Calu3 (cell line): ENCODE measurements at regions not wholly inside any gene's neighbourhood (a gene's known extent, or its start where the extent isn't known, plus 50 kb on each side); places are given as distances from the start of the nearest gene placed in this dataset.

Source experiments
- BruUV-seq: library from RNA; stranded (reverse); fragments of 400-500 nt; replicated peaks from 2 replicates; lab custom pipeline; 2021; lab: Mats Ljungman, UMichigan
- CTCF ChIA-PET: fragments of 300-600 bp; sonication (Branson Sonifier 250); formaldehyde crosslinking; loops from one replicate; lab custom pipeline; 2022; ENCODE audit warnings: antibody characterized with exemption; lab: Charles Lee
- DNase-seq: peaks from one replicate; pipeline ENCODE4 v3.0.0; 2022
- H3K27ac Mint-ChIP-seq: one replicate; pipeline ENCODE4 v1.8.0; 2022; ENCODE audit warnings: mixed read lengths; ENCODE audit not compliant: unreplicated experiment
- H3K27me3 Mint-ChIP-seq: one replicate; pipeline ENCODE4 v1.8.0; 2022; ENCODE audit warnings: mixed read lengths; ENCODE audit not compliant: unreplicated experiment
- H3K36me3 Mint-ChIP-seq: one replicate; pipeline ENCODE4 v1.8.0; 2022; ENCODE audit warnings: mild to moderate bottlenecking, moderate library complexity, mixed read lengths; ENCODE audit not compliant: insufficient read depth, unreplicated experiment
- H3K4me1 Mint-ChIP-seq: one replicate; pipeline ENCODE4 v1.8.0; 2022; ENCODE audit warnings: mild to moderate bottlenecking, low read depth, mixed read lengths; ENCODE audit not compliant: unreplicated experiment
- H3K4me3 Mint-ChIP-seq: one replicate; pipeline ENCODE4 v1.8.0; 2022; ENCODE audit warnings: mild to moderate bottlenecking, low read depth, moderate library complexity, mixed read lengths; ENCODE audit not compliant: unreplicated experiment
- H3K9me3 Mint-ChIP-seq: one replicate; pipeline ENCODE4 v1.8.0; 2022; ENCODE audit warnings: low read depth, mixed read lengths; ENCODE audit not compliant: unreplicated experiment
- CTCF ChIP-seq: fragments of 200-600 bp; IDR thresholded peaks from one replicate; pipeline ENCODE4 v1.8.0; 2022; ENCODE audit warnings: antibody characterized with exemption; ENCODE audit not compliant: unreplicated experiment
- intact Hi-C: fragments of 100-400 bp; cut with micrococcal nuclease; formaldehyde crosslinking; loops from one replicate; pipeline ENCODE4 v1.10.0; 2022; ENCODE audit not compliant: unreplicated experiment

- DNase-seq: no peak
- CTCF ChIA-PET: no interaction called here
- Mint-ChIP-seq H3K36me3 (no peaks in the 10 kb centered on the region), H3K27ac (no peak overlapping the region), H3K4me3 (no peak overlapping the region), H3K27me3 (no peaks in the 10 kb centered on the region), H3K4me1 (no peaks in the 10 kb centered on the region), H3K9me3 (peaks cover 2% of the 10 kb centered on the region)
- BruUV-seq: no TSS peak
- intact Hi-C loops: no loop called here
- TF ChIP-seq CTCF: no peak
These were observed 386.6 kb upstream of the CLINT1 start for GRCh38 chr5:158245513-158245912.

GRCh38 chr5:158244882-158245281 lies 385.9 kb upstream of the CLINT1 start:
- intact Hi-C loops: no loop called here
- Mint-ChIP-seq H3K27ac (no peak overlapping the region), H3K4me3 (no peak overlapping the region), H3K36me3 (no peaks in the 10 kb centered on the region), H3K9me3 (peaks cover 2% of the 10 kb centered on the region), H3K27me3 (no peaks in the 10 kb centered on the region), H3K4me1 (no peaks in the 10 kb centered on the region)
- BruUV-seq: no TSS peak
- CTCF ChIA-PET: no interaction called here
- DNase-seq: no peak
- no peak for TF ChIP-seq CTCF

GRCh38 chr5:158236511-158237335 lies 377.8 kb upstream of the CLINT1 start:
- DNase-seq: no peak
- intact Hi-C loops: no loop called here
- no peaks in the 10 kb centered on the region for H3K36me3 Mint-ChIP-seq

GRCh38 chr5:158235159-158235547 lies 376.2 kb upstream of the CLINT1 start:
- no TSS peak for BruUV-seq
- Mint-ChIP-seq H3K4me3 (no peak overlapping the region), H3K4me1 (no peaks in the 10 kb centered on the region), H3K27me3 (no peaks in the 10 kb centered on the region), H3K9me3 (no peaks in the 10 kb centered on the region), H3K36me3 (no peaks in the 10 kb centered on the region), H3K27ac (no peak overlapping the region)
- intact Hi-C loops: no loop called here
- CTCF ChIA-PET: no interaction called here
- DNase-seq: no peak
- no peak for TF ChIP-seq CTCF

More at GRCh38 chr5:158236511-158237335, 377.8 kb upstream of the CLINT1 start:
- Mint-ChIP-seq H3K4me3 (no peak overlapping the region), H3K27me3 (no peaks in the 10 kb centered on the region), H3K27ac (no peak overlapping the region), H3K9me3 (no peaks in the 10 kb centered on the region), H3K4me1 (no peaks in the 10 kb centered on the region)
- CTCF ChIA-PET: no interaction called here
- TF ChIP-seq CTCF: no peak
- no TSS peak for BruUV-seq
